ENCODE measurements at regions not wholly inside any gene's neighbourhood (a gene's known extent, or its start where the extent isn't known, plus 50 kb on each side); places are given as distances from the start of the nearest gene placed in this dataset.
A peak's percentile ranks its signal among the peaks of the same experiment; 100 is the strongest.

- Histone ChIP-seq H3K9me3 (no peaks in the 10 kb centered on the region), H3K27ac (no peak overlapping the region), H3K36me3 (no peaks in the 10 kb centered on the region), H3K27me3 (no peaks in the 10 kb centered on the region), H3K4me3 (no peak overlapping the region), H3K4me1 (no peaks in the 10 kb centered on the region)
- intact Hi-C loops (cut with DNase I; ENCODE audit: low total_unique reads): no loop called here
- DNase-seq: no peak
- TF ChIP-seq POLR2AphosphoS5 (IDR thresholded peaks at IDR 0.05) (no peak), CTCF (IDR thresholded peaks at IDR 0.05) (no peak), POLR2A (IDR thresholded peaks at IDR 0.05) (no peak), EP300 (IDR thresholded peaks at IDR 0.05) (no peak)
Measured at GRCh38 chr6:103139377-103139776, 1720.3 kb downstream of the HACE1 start.

GRCh38 chr6:103124471-103124870, 1731.0 kb downstream of the GRIK2 start:
- TF ChIP-seq POLR2A (IDR thresholded peaks at IDR 0.05): no peak
- 72 to 79% (median 79%) methylated on average over 4 of the region's 4 CpGs for WGBS, 5 donors
- H3K27me3 ChIP-seq: no peaks in the 10 kb centered on the region
- intact Hi-C loops (cut with DNase I; ENCODE audit: low total_unique reads): no loop called here
- no peaks in the 10 kb centered on the region for H3K4me1 ChIP-seq
- H3K4me3 ChIP-seq: no peak overlapping the region
- no peaks in the 10 kb centered on the region for H3K36me3 ChIP-seq
- H3K9me3 ChIP-seq: no peaks in the 10 kb centered on the region
- DNase-seq: no peak
- H3K27ac ChIP-seq: no peak overlapping the region

GRCh38 chr6:103122766-103123601, 1729.5 kb downstream of the GRIK2 start:
- no peak overlapping the region for H3K4me3 ChIP-seq
- H3K9me3 ChIP-seq: no peaks in the 10 kb centered on the region
- intact Hi-C loops (cut with DNase I; ENCODE audit: low total_unique reads): no loop called here
- no peaks in the 10 kb centered on the region for H3K36me3 ChIP-seq
- H3K27me3 ChIP-seq: no peaks in the 10 kb centered on the region
- H3K4me1 ChIP-seq: no peaks in the 10 kb centered on the region
- 26 to 33% (median 27%) methylated on average over 10 of the region's 10 CpGs for WGBS, 5 donors
- peak; percentile 54 to 79 for DNase-seq
- no peak overlapping the region for H3K27ac ChIP-seq
- TF ChIP-seq EP300 (IDR thresholded peaks at IDR 0.05) (no peak), CTCF (IDR thresholded peaks at IDR 0.05) (peak in 3 of 7 experiments; percentile 7 to 26 (median 18))

- 82 to 90% (median 84%) methylated on average over 3 of the region's 3 CpGs for WGBS, 5 donors
- no peaks in the 10 kb centered on the region for H3K36me3 ChIP-seq
- H3K4me3 ChIP-seq: no peak overlapping the region
- DNase-seq: no peak
- no peaks in the 10 kb centered on the region for H3K27me3 ChIP-seq
- no peaks in the 10 kb centered on the region for H3K9me3 ChIP-seq
- H3K27ac ChIP-seq: no peak overlapping the region
- no peaks in the 10 kb centered on the region for H3K4me1 ChIP-seq
- no peak for TF ChIP-seq EP300 (IDR thresholded peaks at IDR 0.05)
- TF ChIP-seq POLR2AphosphoS5 (IDR thresholded peaks at IDR 0.05): no peak
- TF ChIP-seq CTCF (IDR thresholded peaks at IDR 0.05): no peak
- TF ChIP-seq POLR2A (IDR thresholded peaks at IDR 0.05): no peak
- intact Hi-C loops (cut with DNase I; ENCODE audit: low total_unique reads): no loop called here
Measured at GRCh38 chr6:103119056-103119455, 1725.5 kb downstream of the GRIK2 start.

GRCh38 chr6:103114582-103114981, 1721.1 kb downstream of the GRIK2 start:
- H3K4me1 ChIP-seq: no peaks in the 10 kb centered on the region

More at GRCh38 chr6:103114582-103114981, 1721.1 kb downstream of the GRIK2 start:
- Histone ChIP-seq H3K27me3 (no peaks in the 10 kb centered on the region), H3K36me3 (no peaks in the 10 kb centered on the region), H3K27ac (no peak overlapping the region), H3K4me3 (no peak overlapping the region), H3K9me3 (no peaks in the 10 kb centered on the region)
- 61 to 79% (median 71%) methylated on average over 1 of the region's 1 CpG for WGBS, 5 donors
- intact Hi-C loops (cut with DNase I; ENCODE audit: low total_unique reads): no loop called here
- TF ChIP-seq POLR2AphosphoS5 (IDR thresholded peaks at IDR 0.05) (no peak), POLR2A (IDR thresholded peaks at IDR 0.05) (no peak), CTCF (IDR thresholded peaks at IDR 0.05) (no peak), EP300 (IDR thresholded peaks at IDR 0.05) (no peak)
- no peak for DNase-seq
